Adrenal gland (tissue), 9 donors: ENCODE measurements at regions not wholly inside any gene's neighbourhood (a gene's known extent, or its start where the extent isn't known, plus 50 kb on each side); places are given as distances from the start of the nearest gene placed in this dataset.

ENCODE experiments used
- DNase-seq, 7 donors: peaks; one replicate each; pipeline ENCODE4 v3.0.0-alpha.2; 2019 to 2020
- H3K27ac ChIP-seq, 5 donors: fragments of 200-600 bp; sonication (generic) in 4 of 5; 1 replicate in 3 of 5; 2 replicates in 2 of 5; pipeline versions ENCODE4 v1.5.1 to v1.8.0; 2016 to 2020; ENCODE audit warnings: mild to moderate bottlenecking in 1 of 5
- H3K27me3 ChIP-seq: fragments of 200-600 bp; 2 replicates; pipeline ENCODE4 v1.8.0; 2021
- H3K36me3 ChIP-seq, 2 donors: fragments of 200-600 bp; replicated peaks in 1 of 2; 1 replicate in 1 of 2; 2 replicates in 1 of 2; pipeline versions ENCODE4 v1.5.1 to v1.8.0; 2018 to 2022
- H3K4me1 ChIP-seq, 2 donors: fragments of 200-600 bp; replicated peaks in 1 of 2; 1 replicate in 1 of 2; 2 replicates in 1 of 2; pipeline versions ENCODE4 v1.5.1 to v1.8.0; 2018 to 2021
- H3K4me3 ChIP-seq, 4 donors: fragments of 200-600 bp; sonication (generic) in 3 of 4; one replicate each; pipeline ENCODE4 v1.5.1; 2016 to 2018
- H3K9me3 ChIP-seq, 3 donors: fragments of 200-600 bp; sonication (generic) in 1 of 3; replicated peaks in 1 of 3; 1 replicate in 2 of 3; 2 replicates in 1 of 3; pipeline versions ENCODE4 v1.5.1 to v1.8.0; 2016 to 2021
- POLR2A ChIP-seq, 2 donors: fragments of 450-650 bp; IDR thresholded peaks; one replicate each; pipeline ENCODE4 v1.6.1; 2017; ENCODE audit warnings: antibody characterized with exemption in 2 of 2, mild to moderate bottlenecking in 2 of 2, moderate library complexity in 1 of 2
- WGBS, 4 donors: extraction: QIAGEN DNeasy Blood & Tissue Kit in 2 of 4; methylation state at CpG; one replicate each; pipeline versions ENCODE4 v1.1.5 to v1.1.7; 2013 to 2017; 5-methylcytosine and 5-hydroxymethylcytosine counted together
- intact Hi-C, 2 donors: fragments of 100-400 bp; cut with DNase I; formaldehyde crosslinking; loops; one replicate each; pipeline versions ENCODE4 v1.14.1 to v1.15.0; 2022 to 2023
- TF ChIP-seq, protein P1 (sequence below), 6 experiments: fragments of 450-650 bp in 4 of 6; fragments of 200-600 bp in 2 of 6; sonication (generic) in 1 of 6; IDR thresholded peaks; 1 replicate in 5 of 6; 2 replicates in 1 of 6; pipeline versions ENCODE4 v1.5.1 to v1.8.0; 2016 to 2021; ENCODE audit warnings: antibody characterized with exemption in 6 of 6, mild to moderate bottlenecking in 2 of 6, moderate library complexity in 1 of 6
- donor health status: healthy with polysubstance abuse.
- donor health status: Bipolar disorder and iron deficiency.
- donor health status: DM: yes; HTN: yes; CAD: no.
- donor health status: DM: no; HTN: no; CAD: no.
- donor health status: DM: no; HTN: no; CAD: no.

DNA sequence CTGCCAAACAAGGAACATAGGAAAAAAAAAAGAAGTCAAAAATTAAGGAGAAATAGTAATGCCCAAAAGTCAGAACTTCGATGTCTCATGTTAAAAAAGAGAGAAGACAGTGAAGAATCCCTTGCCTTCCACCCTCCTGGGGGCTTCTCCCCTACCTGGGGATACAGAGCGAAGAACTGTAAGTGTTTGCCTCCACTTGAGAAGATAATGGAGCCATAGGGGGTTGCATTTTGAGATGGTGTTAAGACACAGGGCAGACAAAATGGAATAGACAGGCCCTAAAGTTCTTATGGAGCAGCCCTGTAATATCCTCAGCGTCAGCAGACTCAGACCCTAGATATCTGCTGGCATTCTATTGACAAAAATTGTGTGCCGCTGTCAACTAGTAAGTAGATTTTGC is 222.2 kb upstream of the MAP3K7 start:
- Histone ChIP-seq H3K4me3 (no peak overlapping the region), H3K36me3 (no peaks in the 10 kb centered on the region), H3K27me3 (no peaks in the 10 kb centered on the region), H3K4me1 (no peaks in the 10 kb centered on the region), H3K9me3 (no peaks in the 10 kb centered on the region), H3K27ac (no peak overlapping the region)
- TF ChIP-seq POLR2A (IDR thresholded peaks at IDR 0.05) = no peak
- TF ChIP-seq, protein P1, sequence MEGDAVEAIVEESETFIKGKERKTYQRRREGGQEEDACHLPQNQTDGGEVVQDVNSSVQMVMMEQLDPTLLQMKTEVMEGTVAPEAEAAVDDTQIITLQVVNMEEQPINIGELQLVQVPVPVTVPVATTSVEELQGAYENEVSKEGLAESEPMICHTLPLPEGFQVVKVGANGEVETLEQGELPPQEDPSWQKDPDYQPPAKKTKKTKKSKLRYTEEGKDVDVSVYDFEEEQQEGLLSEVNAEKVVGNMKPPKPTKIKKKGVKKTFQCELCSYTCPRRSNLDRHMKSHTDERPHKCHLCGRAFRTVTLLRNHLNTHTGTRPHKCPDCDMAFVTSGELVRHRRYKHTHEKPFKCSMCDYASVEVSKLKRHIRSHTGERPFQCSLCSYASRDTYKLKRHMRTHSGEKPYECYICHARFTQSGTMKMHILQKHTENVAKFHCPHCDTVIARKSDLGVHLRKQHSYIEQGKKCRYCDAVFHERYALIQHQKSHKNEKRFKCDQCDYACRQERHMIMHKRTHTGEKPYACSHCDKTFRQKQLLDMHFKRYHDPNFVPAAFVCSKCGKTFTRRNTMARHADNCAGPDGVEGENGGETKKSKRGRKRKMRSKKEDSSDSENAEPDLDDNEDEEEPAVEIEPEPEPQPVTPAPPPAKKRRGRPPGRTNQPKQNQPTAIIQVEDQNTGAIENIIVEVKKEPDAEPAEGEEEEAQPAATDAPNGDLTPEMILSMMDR (IDR thresholded peaks at IDR 0.05) = no peak
- intact Hi-C loops = no loop called here
- DNase-seq = no peak
- 69 to 84% (median 79%) methylated on average over 4 of the region's 4 CpGs for WGBS, 4 donors

DNA sequence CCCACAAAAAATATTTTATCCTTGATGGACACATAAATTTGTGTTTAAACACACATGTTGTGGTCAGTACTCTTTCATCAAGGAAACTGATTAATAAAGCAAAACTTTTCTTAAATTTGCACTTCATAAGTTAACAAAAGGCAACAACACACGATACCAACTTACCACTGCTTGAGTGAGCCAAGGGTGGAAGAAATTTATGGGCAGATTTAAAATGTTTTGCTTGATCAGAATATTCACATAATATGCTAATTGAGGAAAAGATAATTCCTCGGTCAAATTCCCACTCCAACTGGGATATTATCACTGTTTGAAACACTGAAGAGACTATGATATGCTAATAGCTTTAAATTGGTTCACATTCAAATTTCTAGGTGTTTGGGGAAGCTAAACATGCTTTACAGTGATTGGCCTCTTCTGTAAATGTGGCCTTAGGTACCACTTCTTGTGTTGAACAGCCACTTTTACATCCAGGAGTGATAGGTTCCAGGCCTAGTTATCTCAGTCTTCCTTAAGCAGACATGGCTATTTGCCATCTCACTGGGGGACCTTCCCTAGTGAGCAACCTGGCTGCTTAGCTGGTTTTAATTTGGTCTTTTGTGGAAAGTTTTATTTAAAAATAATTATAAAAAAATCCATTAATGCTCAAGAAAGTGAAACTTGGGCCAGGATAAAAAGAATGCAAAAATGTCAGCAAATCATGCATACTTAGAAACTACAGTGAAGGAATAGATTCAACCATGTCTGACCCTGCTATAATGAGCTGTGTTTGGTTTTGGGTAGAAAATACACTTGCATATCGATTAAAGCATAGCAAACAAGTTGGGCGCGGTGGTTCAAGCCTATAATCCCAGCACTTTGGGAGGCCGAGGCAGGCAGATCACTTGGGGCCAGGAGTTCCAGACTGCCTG is 221.2 kb upstream of the MAP3K7 start:
- intact Hi-C loops = no loop called here
- Histone ChIP-seq H3K27me3 (no peaks in the 10 kb centered on the region), H3K27ac (no peak overlapping the region), H3K4me1 (no peaks in the 10 kb centered on the region), H3K9me3 (no peaks in the 10 kb centered on the region), H3K4me3 (no peak overlapping the region), H3K36me3 (no peaks in the 10 kb centered on the region)
- DNase-seq = no peak
- TF ChIP-seq POLR2A (IDR thresholded peaks at IDR 0.05) = no peak
- TF ChIP-seq, protein P1 (IDR thresholded peaks at IDR 0.05) = no peak
- 72 to 85% (median 83%) methylated on average over 6 of the region's 6 CpGs for WGBS, 4 donors

DNA sequence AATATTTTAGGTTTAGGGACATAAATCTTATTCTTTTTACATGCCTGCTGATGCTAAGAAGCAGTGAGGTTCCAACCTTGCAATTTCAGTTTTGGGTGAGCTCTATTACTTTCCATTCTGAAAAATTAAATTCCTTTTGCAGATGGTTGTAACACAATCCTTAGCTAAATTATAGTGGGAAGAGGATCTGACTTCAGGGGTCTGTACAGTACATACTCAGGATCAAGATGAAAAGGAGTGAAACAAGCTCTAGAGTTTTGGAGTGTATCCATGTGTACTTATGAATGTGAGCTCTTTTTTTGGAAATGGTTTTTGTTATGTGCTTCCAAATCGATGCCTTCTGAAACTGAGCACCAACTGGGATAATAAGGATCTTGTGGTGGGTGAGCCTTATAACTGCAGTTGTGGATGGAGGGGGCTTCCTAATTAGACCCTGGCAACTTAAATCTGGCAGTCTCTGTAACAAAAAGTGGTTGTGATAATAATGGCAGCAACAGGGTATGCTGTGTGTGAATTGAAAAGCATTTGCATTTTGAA is 218.8 kb upstream of the MAP3K7 start:
- WGBS, 4 donors = 53 to 81% (median 66%) methylated on average over 1 of the region's 1 CpG
- no peak overlapping the region for H3K27ac ChIP-seq
- TF ChIP-seq POLR2A (IDR thresholded peaks at IDR 0.05) = no peak
- TF ChIP-seq, protein P1 (IDR thresholded peaks at IDR 0.05) = no peak

DNA sequence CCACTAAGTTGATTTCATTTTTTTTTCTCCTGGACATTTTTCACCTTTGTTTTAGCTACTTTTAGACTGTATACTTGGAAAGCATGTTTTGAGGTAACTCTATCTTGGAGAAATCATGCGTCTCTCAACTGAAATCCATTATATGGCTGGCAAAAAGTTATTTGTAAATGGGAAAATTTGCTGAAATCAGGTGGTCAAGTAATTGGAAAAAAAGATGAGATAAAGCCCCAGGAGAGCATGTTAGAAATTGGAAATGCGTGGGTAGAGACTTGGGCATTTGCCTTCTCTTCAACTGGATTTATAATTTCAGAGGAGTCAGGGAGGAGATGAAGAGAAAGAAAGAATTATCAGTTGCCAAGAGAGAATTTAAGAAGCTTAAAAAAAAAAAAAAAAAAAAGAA is 217.1 kb upstream of the MAP3K7 start:
- no peaks in the 10 kb centered on the region for H3K36me3 ChIP-seq
- H3K27ac ChIP-seq = no peak overlapping the region
- no peaks in the 10 kb centered on the region for H3K4me1 ChIP-seq
- DNase-seq = no peak
- H3K27me3 ChIP-seq = no peaks in the 10 kb centered on the region
- TF ChIP-seq, protein P1 (IDR thresholded peaks at IDR 0.05) = no peak
- TF ChIP-seq POLR2A (IDR thresholded peaks at IDR 0.05) = no peak
- intact Hi-C loops = no loop called here
- WGBS, 4 donors = 69 to 82% (median 74%) methylated on average over 2 of the region's 2 CpGs
- no peak overlapping the region for H3K4me3 ChIP-seq
- H3K9me3 ChIP-seq = no peaks in the 10 kb centered on the region

More for the DNA sequence above, 218.8 kb upstream of the MAP3K7 start:
- H3K27me3 ChIP-seq = no peaks in the 10 kb centered on the region
- no peak for DNase-seq
- no peak overlapping the region for H3K4me3 ChIP-seq
- no peaks in the 10 kb centered on the region for H3K36me3 ChIP-seq
- no peaks in the 10 kb centered on the region for H3K9me3 ChIP-seq
- no peaks in the 10 kb centered on the region for H3K4me1 ChIP-seq
- intact Hi-C loops = no loop called here
